GM21576 (cell line): ENCODE measurements at regions not wholly inside any gene's neighbourhood (a gene's known extent, or its start where the extent isn't known, plus 50 kb on each side); places are given as distances from the start of the nearest gene placed in this dataset.
"Not testable (repeated sequence)": the region's sequence is repeated elsewhere in the genome, so short reads cannot be mapped to it uniquely, and the experiment has no call there.

Experiments used
- ATAC-seq: cut with Tn5 transposase; IDR thresholded peaks from one replicate; pipeline ENCODE4 v1.9.1; 2021; ENCODE audit warnings: mild to moderate bottlenecking, moderate library complexity; ENCODE audit not compliant: unreplicated experiment

GRCh38 chr3:72174040-72174439 lies 389.1 kb upstream of the PROK2 start:
- ATAC-seq: no peak

GRCh38 chr3:72171946-72172345 lies 387.0 kb upstream of the PROK2 start:
- ATAC-seq: no peak

- no peak for ATAC-seq
Measured at GRCh38 chr3:72171463-72171881, 386.5 kb upstream of the PROK2 start.

GRCh38 chr3:72169561-72170472 lies 384.9 kb upstream of the PROK2 start:
- ATAC-seq: no peak

- no peak for ATAC-seq
Measured at GRCh38 chr3:72169120-72169519, 384.2 kb upstream of the PROK2 start.

GRCh38 chr3:72165808-72166207 lies 380.9 kb upstream of the PROK2 start:
- ATAC-seq: no peak

- ATAC-seq: no peak
Measured at GRCh38 chr3:72165317-72165716, 380.4 kb upstream of the PROK2 start.

GRCh38 chr3:72164635-72164978 lies 379.7 kb upstream of the PROK2 start:
- no peak for ATAC-seq

- peak; percentile 86 for ATAC-seq
Measured at GRCh38 chr3:72163809-72164634, 379.1 kb upstream of the PROK2 start.

GRCh38 chr3:72162649-72163184 lies 377.8 kb upstream of the PROK2 start:
- no peak for ATAC-seq

- ATAC-seq: no peak
Measured at GRCh38 chr3:72161881-72162595, 377.1 kb upstream of the PROK2 start.

GRCh38 chr3:72161285-72161684 lies 376.3 kb upstream of the PROK2 start:
- ATAC-seq: not testable (repeated sequence)

GRCh38 chr3:72160351-72160750 lies 375.4 kb upstream of the PROK2 start:
- ATAC-seq: no peak

GRCh38 chr3:72159487-72159886 lies 374.5 kb upstream of the PROK2 start:
- ATAC-seq: no peak

GRCh38 chr3:72158639-72159326 lies 373.8 kb upstream of the PROK2 start:
- no peak for ATAC-seq

- ATAC-seq: peak; percentile 56
Measured at GRCh38 chr3:72157748-72158638, 373.0 kb upstream of the PROK2 start.

- ATAC-seq: no peak
Measured at GRCh38 chr3:72155391-72156064, 370.6 kb upstream of the PROK2 start.

- no peak for ATAC-seq
Measured at GRCh38 chr3:72154391-72155335, 369.7 kb upstream of the PROK2 start.
